ENCODE measurements at regions not wholly inside any gene's neighbourhood (a gene's known extent, or its start where the extent isn't known, plus 50 kb on each side); places are given as distances from the start of the nearest gene placed in this dataset.

- no peak for TF ChIP-seq CTCF (IDR thresholded peaks at IDR 0.05)
- TF ChIP-seq POLR2A (IDR thresholded peaks at IDR 0.05) = no peak
Observed at GRCh38 chr15:81785679-81786078, 260.1 kb downstream of the MEX3B start.

Measured in esophagus squamous epithelium (tissue), 4 donors.